Central memory CD8-positive, alpha-beta T cell (primary cell): ENCODE measurements at regions not wholly inside any gene's neighbourhood (a gene's known extent, or its start where the extent isn't known, plus 50 kb on each side); places are given as distances from the start of the nearest gene placed in this dataset.

Experiments
- ATAC-seq: fragments of 150-1000 bp; cut with Tn5 transposase; replicated peaks from 2 replicates; pipeline ENCODE4 v1.10.0; 2022; ENCODE audit warnings: mild to moderate bottlenecking, moderate FRiP score, moderate number of reproducible peaks; ENCODE audit not compliant: poor library complexity, severe bottlenecking; ENCODE audit errors: extremely low read depth
- DNase-seq, 2 donors: peaks; one replicate each; pipeline ENCODE4 v3.0.0; 2021; ENCODE audit warnings: low spot score in 2 of 2
- H3K27ac Mint-ChIP-seq: one replicate; pipeline ENCODE4 v1.8.0; 2022; ENCODE audit warnings: low read depth, mild to moderate bottlenecking, moderate library complexity, mixed read lengths
- H3K27me3 Mint-ChIP-seq: one replicate; pipeline ENCODE4 v1.8.0; 2022; ENCODE audit warnings: mixed read lengths
- H3K36me3 Mint-ChIP-seq: one replicate; pipeline ENCODE4 v1.8.0; 2022; ENCODE audit warnings: mild to moderate bottlenecking, moderate library complexity, mixed read lengths; ENCODE audit not compliant: insufficient read depth
- H3K4me1 Mint-ChIP-seq: one replicate; pipeline ENCODE4 v1.8.0; 2022; ENCODE audit warnings: mixed read lengths
- H3K4me3 Mint-ChIP-seq: one replicate; pipeline ENCODE4 v1.8.0; 2022; ENCODE audit warnings: mild to moderate bottlenecking, moderate library complexity, mixed read lengths
- H3K9me3 Mint-ChIP-seq: one replicate; pipeline ENCODE4 v1.8.0; 2022; ENCODE audit warnings: mixed read lengths

GRCh38 chr2:236753606-236754270 lies 184.1 kb downstream of the ACKR3 start:
- H3K27ac Mint-ChIP-seq: no peak overlapping the region
- no peak for DNase-seq
- H3K27me3 Mint-ChIP-seq: peaks cover 44% of the 10 kb centered on the region
- H3K4me3 Mint-ChIP-seq: no peak overlapping the region
- ATAC-seq: no peak
- no peaks in the 10 kb centered on the region for H3K9me3 Mint-ChIP-seq
- no peaks in the 10 kb centered on the region for H3K36me3 Mint-ChIP-seq
- H3K4me1 Mint-ChIP-seq: no peaks in the 10 kb centered on the region

GRCh38 chr2:236754271-236754944 lies 184.8 kb downstream of the ACKR3 start:
- peak overlapping the region; percentile 17 for H3K27ac Mint-ChIP-seq
- DNase-seq: no peak
- H3K9me3 Mint-ChIP-seq: no peaks in the 10 kb centered on the region
- H3K36me3 Mint-ChIP-seq: no peaks in the 10 kb centered on the region
- H3K4me1 Mint-ChIP-seq: no peaks in the 10 kb centered on the region
- no peak overlapping the region for H3K4me3 Mint-ChIP-seq
- ATAC-seq: no peak
- H3K27me3 Mint-ChIP-seq: peaks cover 44% of the 10 kb centered on the region

GRCh38 chr2:236755278-236755840 lies 185.7 kb downstream of the ACKR3 start:
- H3K27me3 Mint-ChIP-seq: peaks cover 44% of the 10 kb centered on the region

GRCh38 chr2:236758406-236758805 lies 188.8 kb downstream of the ACKR3 start:
- no peak overlapping the region for H3K27ac Mint-ChIP-seq
- no peaks in the 10 kb centered on the region for H3K36me3 Mint-ChIP-seq
- ATAC-seq: no peak
- H3K27me3 Mint-ChIP-seq: peaks cover 25% of the 10 kb centered on the region
- no peak overlapping the region for H3K4me3 Mint-ChIP-seq
- no peak for DNase-seq
- H3K4me1 Mint-ChIP-seq: no peaks in the 10 kb centered on the region
- H3K9me3 Mint-ChIP-seq: no peaks in the 10 kb centered on the region

More at GRCh38 chr2:236755278-236755840, 185.7 kb downstream of the ACKR3 start:
- H3K9me3 Mint-ChIP-seq: no peaks in the 10 kb centered on the region
- no peak for DNase-seq
- H3K4me1 Mint-ChIP-seq: no peaks in the 10 kb centered on the region
- ATAC-seq: no peak
- no peaks in the 10 kb centered on the region for H3K36me3 Mint-ChIP-seq
- no peak overlapping the region for H3K4me3 Mint-ChIP-seq
- H3K27ac Mint-ChIP-seq: peak overlapping the region; percentile 17

- DNase-seq (no peak), ATAC-seq (no peak)
- no peaks in the 10 kb centered on the region for H3K9me3 Mint-ChIP-seq
- no peaks in the 10 kb centered on the region for H3K4me1 Mint-ChIP-seq
- H3K27ac Mint-ChIP-seq: no peak overlapping the region
- peaks cover 25% of the 10 kb centered on the region for H3K27me3 Mint-ChIP-seq
- no peak overlapping the region for H3K4me3 Mint-ChIP-seq
- H3K36me3 Mint-ChIP-seq: no peaks in the 10 kb centered on the region
Measured at GRCh38 chr2:236760246-236760645, 190.6 kb downstream of the ACKR3 start.

- Mint-ChIP-seq H3K27ac (no peak overlapping the region), H3K27me3 (peaks cover 36% of the 10 kb centered on the region), H3K4me3 (no peak overlapping the region), H3K36me3 (no peaks in the 10 kb centered on the region), H3K4me1 (no peaks in the 10 kb centered on the region), H3K9me3 (no peaks in the 10 kb centered on the region)
- no peak for DNase-seq
- ATAC-seq: no peak
Measured at GRCh38 chr2:236761358-236761757, 191.7 kb downstream of the ACKR3 start.

- H3K4me3 Mint-ChIP-seq: no peak overlapping the region
- ATAC-seq (no peak), DNase-seq (no peak)
- no peak overlapping the region for H3K27ac Mint-ChIP-seq
- H3K36me3 Mint-ChIP-seq: no peaks in the 10 kb centered on the region
- no peaks in the 10 kb centered on the region for H3K4me1 Mint-ChIP-seq
- peaks cover 49% of the 10 kb centered on the region for H3K27me3 Mint-ChIP-seq
- H3K9me3 Mint-ChIP-seq: no peaks in the 10 kb centered on the region
Measured at GRCh38 chr2:236762628-236763027, 193.0 kb downstream of the ACKR3 start.

- no peak for ATAC-seq
- no peaks in the 10 kb centered on the region for H3K4me1 Mint-ChIP-seq
- peaks cover 55% of the 10 kb centered on the region for H3K27me3 Mint-ChIP-seq
- DNase-seq: no peak
- no peak overlapping the region for H3K4me3 Mint-ChIP-seq
- no peaks in the 10 kb centered on the region for H3K9me3 Mint-ChIP-seq
- no peak overlapping the region for H3K27ac Mint-ChIP-seq
- H3K36me3 Mint-ChIP-seq: no peaks in the 10 kb centered on the region
Measured at GRCh38 chr2:236763857-236764256, 194.2 kb downstream of the ACKR3 start.

GRCh38 chr2:236764716-236765115 lies 195.1 kb downstream of the ACKR3 start:
- peaks cover 55% of the 10 kb centered on the region for H3K27me3 Mint-ChIP-seq
- H3K27ac Mint-ChIP-seq: no peak overlapping the region
- no peak overlapping the region for H3K4me3 Mint-ChIP-seq
- DNase-seq: no peak
- no peaks in the 10 kb centered on the region for H3K36me3 Mint-ChIP-seq
- no peaks in the 10 kb centered on the region for H3K9me3 Mint-ChIP-seq
- ATAC-seq: no peak
- H3K4me1 Mint-ChIP-seq: no peaks in the 10 kb centered on the region

- ATAC-seq (no peak), DNase-seq (no peak)
- Mint-ChIP-seq H3K9me3 (no peaks in the 10 kb centered on the region), H3K27ac (no peak overlapping the region), H3K4me3 (no peak overlapping the region), H3K27me3 (peaks cover 55% of the 10 kb centered on the region), H3K36me3 (no peaks in the 10 kb centered on the region), H3K4me1 (no peaks in the 10 kb centered on the region)
Measured at GRCh38 chr2:236765478-236765877, 195.9 kb downstream of the ACKR3 start.

GRCh38 chr2:236766850-236767249 lies 197.2 kb downstream of the ACKR3 start:
- ATAC-seq (no peak), DNase-seq (no peak)
- no peaks in the 10 kb centered on the region for H3K36me3 Mint-ChIP-seq
- H3K4me1 Mint-ChIP-seq: no peaks in the 10 kb centered on the region
- H3K9me3 Mint-ChIP-seq: no peaks in the 10 kb centered on the region
- no peak overlapping the region for H3K4me3 Mint-ChIP-seq
- peaks cover 63% of the 10 kb centered on the region for H3K27me3 Mint-ChIP-seq
- H3K27ac Mint-ChIP-seq: no peak overlapping the region

- no peak for DNase-seq
- H3K4me3 Mint-ChIP-seq: no peak overlapping the region
- no peak for ATAC-seq
- no peaks in the 10 kb centered on the region for H3K36me3 Mint-ChIP-seq
- no peaks in the 10 kb centered on the region for H3K4me1 Mint-ChIP-seq
- H3K27me3 Mint-ChIP-seq: peaks cover 63% of the 10 kb centered on the region
- H3K27ac Mint-ChIP-seq: no peak overlapping the region
- no peaks in the 10 kb centered on the region for H3K9me3 Mint-ChIP-seq
Measured at GRCh38 chr2:236767941-236768340, 198.3 kb downstream of the ACKR3 start.
